MG63 (cell line): ENCODE measurements at regions not wholly inside any gene's neighbourhood (a gene's known extent, or its start where the extent isn't known, plus 50 kb on each side); places are given as distances from the start of the nearest gene placed in this dataset.
"Not testable (repeated sequence)": the region's sequence is repeated elsewhere in the genome, so short reads cannot be mapped to it uniquely, and the experiment has no call there.

ENCODE experiments used
- DNase-seq: peaks from one replicate; pipeline ENCODE4 v3.0.0-alpha.2; 2020
- H3K27me3 ChIP-seq: fragments of 250-450 bp; sonication (Bioruptor Pico); 2 replicates; pipeline ENCODE4 v1.5.1; 2020; ENCODE audit warnings: mild to moderate bottlenecking, moderate library complexity
- H3K36me3 ChIP-seq: fragments of 250-450 bp; sonication (Bioruptor Pico); 2 replicates; pipeline ENCODE4 v1.5.1; 2020; ENCODE audit warnings: mild to moderate bottlenecking, moderate library complexity
- H3K4me3 ChIP-seq: fragments of 250-450 bp; sonication (Bioruptor Pico); 2 replicates; pipeline ENCODE4 v1.5.1; 2020; ENCODE audit warnings: mild to moderate bottlenecking, moderate library complexity
- H3K9me3 ChIP-seq: fragments of 250-450 bp; sonication (Bioruptor Pico); 2 replicates; pipeline ENCODE4 v1.5.1; 2020; ENCODE audit warnings: mild to moderate bottlenecking, moderate library complexity

DNA sequence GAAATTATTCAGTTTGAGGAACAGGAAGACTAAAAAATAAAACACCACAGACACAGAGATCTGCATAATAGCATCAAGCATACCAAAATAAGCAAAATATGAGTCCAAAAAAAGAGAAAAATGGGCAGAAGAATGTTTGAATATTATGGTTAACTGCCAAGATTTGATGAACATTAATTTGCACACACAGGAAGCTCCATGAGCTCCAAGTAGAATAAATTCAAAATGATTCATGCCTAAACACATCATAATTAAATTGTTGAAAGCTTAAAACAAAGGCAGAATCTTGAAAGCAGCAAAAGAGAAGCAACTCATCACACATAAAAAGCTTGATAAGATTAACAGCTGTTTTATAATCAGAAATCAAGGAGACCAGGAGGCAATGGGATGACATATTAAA, 156.6 kb upstream of the ARSJ start:
- no peaks in the 10 kb centered on the region for H3K27me3 ChIP-seq
- no peaks in the 10 kb centered on the region for H3K36me3 ChIP-seq
- no peak for DNase-seq
- no peak overlapping the region for H3K4me3 ChIP-seq
- H3K9me3 ChIP-seq, result no peaks in the 10 kb centered on the region

DNA sequence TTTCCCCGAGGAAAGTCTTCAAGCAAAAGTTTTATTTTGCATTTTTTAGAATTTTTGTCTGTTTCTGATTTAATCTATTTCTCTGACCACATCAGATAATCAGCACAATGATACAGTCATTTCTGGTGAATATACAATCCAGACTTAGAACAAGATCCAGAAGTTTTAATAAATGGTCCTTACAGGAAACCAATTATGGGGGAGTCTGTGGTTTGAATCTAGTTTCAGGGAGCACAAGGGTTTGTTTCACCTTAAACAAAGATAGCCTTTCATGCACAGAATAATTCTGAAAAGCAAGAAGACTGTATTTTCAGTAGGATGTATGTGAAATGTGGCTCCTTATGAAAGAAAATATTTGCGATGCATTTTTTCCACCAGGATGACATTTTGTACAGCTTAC, 158.5 kb upstream of the ARSJ start:
- H3K4me3 ChIP-seq, result no peak overlapping the region
- H3K36me3 ChIP-seq, result no peaks in the 10 kb centered on the region
- no peaks in the 10 kb centered on the region for H3K27me3 ChIP-seq
- DNase-seq, result no peak
- H3K9me3 ChIP-seq, result no peaks in the 10 kb centered on the region

DNA sequence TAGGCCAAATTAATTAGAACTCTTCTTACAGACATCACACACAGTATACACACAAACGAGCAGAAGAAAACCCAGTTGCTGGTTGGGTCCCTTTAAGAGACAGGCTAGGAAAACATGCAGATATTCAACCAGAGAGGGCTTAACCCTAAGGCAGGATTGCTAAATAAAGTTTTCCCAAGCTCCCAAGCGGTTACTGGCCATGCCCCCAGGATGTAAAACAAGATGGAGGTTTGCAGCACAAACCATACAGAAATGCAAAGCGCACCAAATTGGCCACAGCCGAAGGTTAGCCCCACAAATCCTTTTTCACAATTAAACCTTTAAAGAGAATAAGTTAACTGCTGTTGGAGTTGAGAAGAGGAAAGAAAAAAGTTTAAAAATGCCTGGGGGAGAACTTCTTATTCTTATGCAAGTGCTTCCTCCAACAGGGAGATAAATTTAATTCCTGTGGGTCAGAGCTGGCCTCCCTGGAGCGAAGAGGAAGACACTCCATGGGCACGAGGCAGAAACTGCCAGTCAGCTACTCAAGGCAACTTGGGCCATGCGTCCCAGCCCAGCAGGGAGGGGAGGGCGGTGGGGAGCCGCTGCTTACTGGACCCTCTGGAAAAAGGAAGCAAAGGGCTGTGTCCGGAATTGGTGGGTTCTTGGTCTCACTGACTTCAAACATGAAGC, 167.6 kb upstream of the ARSJ start:
- Histone ChIP-seq H3K9me3 (no peaks in the 10 kb centered on the region), H3K27me3 (no peaks in the 10 kb centered on the region), H3K4me3 (no peak overlapping the region), H3K36me3 (no peaks in the 10 kb centered on the region)
- DNase-seq, result no peak

DNA sequence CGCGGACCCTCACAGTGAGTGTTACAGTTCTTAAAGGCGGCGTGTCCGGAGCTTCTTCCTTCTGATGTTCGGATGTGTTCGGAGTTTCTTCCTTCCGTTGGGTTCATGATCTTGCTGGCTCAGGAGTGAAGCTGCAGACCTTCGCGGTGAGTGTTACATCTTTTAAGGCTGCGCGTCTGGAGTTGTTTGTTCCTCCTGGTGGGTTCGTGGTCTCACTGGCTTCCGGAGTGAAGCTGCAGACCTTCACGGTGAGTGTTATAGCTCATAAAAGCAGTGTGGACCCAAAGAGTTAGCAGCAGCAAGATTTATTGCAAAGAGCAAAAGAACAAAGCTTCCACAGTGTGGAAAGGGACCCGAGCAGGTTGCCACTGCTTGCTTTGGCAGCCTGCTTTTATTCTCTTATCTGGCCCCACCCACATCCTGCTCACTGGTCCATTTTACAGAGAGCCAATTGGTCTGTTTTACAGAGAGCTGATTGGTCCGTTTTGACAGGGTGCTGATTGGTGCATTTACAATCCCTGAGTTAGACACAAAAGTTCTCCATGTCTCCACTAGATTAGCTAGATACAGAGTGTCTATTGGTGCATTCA, 168.3 kb upstream of the ARSJ start:
- not testable (repeated sequence) for H3K9me3 ChIP-seq, H3K27me3 ChIP-seq, DNase-seq, H3K36me3 ChIP-seq, H3K4me3 ChIP-seq

DNA sequence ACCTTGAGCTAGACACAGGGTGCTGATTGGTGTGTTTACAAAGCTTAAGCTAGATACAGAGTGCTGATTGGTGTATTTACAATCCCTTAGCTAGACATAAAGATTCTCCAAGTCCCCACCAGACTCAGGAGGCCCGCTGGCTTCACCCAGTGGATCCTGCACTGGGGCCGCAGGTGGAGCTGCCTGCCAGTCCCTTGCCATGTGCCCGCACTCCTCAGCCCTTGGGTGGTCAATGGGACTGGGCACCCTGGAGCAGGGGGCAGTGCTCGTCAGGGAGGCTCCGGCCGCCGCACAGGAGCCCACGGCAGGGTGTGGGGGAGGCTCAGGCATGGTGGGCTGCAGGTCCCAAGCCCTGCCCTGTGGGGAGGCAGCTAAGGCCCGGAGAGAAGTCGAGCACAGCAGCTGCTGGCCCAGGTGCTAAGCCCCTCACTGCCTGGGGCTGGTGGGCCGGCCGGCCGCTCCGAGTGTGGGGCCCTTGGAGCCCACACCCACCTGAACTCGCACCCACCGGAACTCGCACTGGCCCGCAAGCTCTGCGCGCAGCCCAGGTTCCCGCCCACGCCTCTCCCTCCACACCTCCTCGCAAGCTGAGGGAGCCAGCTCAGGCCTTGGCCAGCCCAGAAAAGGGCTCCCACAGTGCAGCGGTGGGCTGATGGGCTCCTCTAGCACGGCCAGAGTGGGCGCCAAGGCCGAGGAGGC, 169.1 kb upstream of the ARSJ start:
- H3K27me3 ChIP-seq, H3K9me3 ChIP-seq, H3K4me3 ChIP-seq, DNase-seq, H3K36me3 ChIP-seq: not testable (repeated sequence)

DNA sequence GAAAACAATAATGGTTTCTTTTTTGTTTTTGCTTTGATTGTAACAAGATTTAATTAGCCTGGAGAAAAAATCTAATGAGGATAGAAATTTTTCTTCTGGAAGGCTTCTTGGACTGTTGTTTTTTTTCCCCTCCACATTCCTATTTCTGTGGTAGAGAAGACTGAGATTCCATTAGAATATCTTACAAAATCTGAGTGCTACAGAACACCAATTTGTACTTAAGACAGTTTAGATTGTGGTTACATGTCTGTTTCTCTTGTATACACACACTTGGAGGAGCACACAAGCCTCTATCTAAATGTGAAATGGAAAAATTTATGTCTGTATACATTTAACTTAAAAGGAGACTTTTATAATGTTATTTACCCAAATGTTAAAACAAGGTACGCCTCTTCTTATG, 176.9 kb upstream of the ARSJ start:
- H3K4me3 ChIP-seq, result no peak overlapping the region
- H3K36me3 ChIP-seq, result no peaks in the 10 kb centered on the region
- no peak for DNase-seq
- no peaks in the 10 kb centered on the region for H3K27me3 ChIP-seq
- H3K9me3 ChIP-seq, result no peaks in the 10 kb centered on the region

DNA sequence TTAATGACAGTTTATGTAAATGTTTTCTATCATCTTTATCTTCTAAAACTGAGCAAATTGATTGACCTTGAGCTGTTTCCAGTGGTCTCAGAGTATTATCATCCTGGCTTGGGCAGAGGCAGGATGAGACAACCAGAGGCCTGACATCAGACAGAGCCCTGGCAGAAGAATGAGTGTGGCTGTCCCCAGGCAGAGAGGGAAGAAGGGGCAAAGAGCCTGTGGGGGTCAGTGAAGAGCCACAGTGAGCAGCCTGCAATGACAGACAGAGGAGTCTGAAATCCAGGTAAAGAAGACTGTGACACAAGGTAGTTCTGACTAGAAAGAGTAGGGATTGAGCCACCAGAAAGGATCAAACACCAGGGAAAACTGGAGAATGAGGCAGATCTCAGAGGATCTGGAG, 182.4 kb upstream of the ARSJ start:
- no peaks in the 10 kb centered on the region for H3K9me3 ChIP-seq
- no peaks in the 10 kb centered on the region for H3K27me3 ChIP-seq
- H3K4me3 ChIP-seq, result no peak overlapping the region
- no peaks in the 10 kb centered on the region for H3K36me3 ChIP-seq
- DNase-seq, result no peak

DNA sequence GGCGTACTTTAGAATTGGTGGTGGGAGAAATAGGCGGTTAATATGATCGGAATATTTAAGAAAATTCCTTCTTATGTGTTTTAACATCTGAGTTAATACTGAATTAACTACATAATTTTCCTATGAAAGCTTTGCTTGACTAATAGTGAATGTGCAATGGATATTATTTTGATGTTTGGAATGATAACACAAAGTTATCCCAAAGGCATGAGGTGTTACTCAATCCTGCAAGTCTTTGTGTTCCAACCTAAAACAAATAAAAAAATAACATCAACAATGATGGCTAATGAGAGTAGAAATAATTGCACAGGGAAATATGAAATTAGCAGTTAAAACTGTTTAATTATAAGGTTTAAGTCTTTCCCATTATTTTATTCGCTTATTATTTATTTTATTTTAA, 183.6 kb upstream of the ARSJ start:
- DNase-seq, result no peak
- Histone ChIP-seq H3K27me3 (no peaks in the 10 kb centered on the region), H3K36me3 (no peaks in the 10 kb centered on the region), H3K4me3 (no peak overlapping the region), H3K9me3 (no peaks in the 10 kb centered on the region)

DNA sequence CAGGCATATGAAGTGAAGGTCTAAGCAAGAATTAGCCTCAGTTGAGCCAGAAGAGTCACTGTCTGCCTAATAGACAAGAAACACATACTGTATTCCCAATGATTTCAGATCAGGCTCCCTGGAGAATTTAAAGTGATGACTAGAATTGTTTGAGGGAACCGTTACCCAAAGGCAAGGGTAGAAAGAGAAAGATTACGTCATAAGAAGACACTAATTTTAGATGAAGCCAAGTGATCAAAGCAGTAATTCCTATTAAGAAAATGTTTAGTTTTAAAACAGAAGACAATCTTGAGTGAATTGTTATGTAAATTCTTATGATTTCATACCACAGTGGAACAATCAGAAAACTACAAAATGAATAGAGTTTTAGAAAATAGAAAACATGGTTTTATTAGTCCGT, 194.5 kb upstream of the ARSJ start:
- no peaks in the 10 kb centered on the region for H3K9me3 ChIP-seq
- no peaks in the 10 kb centered on the region for H3K27me3 ChIP-seq
- no peaks in the 10 kb centered on the region for H3K36me3 ChIP-seq
- no peak for DNase-seq
- H3K4me3 ChIP-seq, result no peak overlapping the region

DNA sequence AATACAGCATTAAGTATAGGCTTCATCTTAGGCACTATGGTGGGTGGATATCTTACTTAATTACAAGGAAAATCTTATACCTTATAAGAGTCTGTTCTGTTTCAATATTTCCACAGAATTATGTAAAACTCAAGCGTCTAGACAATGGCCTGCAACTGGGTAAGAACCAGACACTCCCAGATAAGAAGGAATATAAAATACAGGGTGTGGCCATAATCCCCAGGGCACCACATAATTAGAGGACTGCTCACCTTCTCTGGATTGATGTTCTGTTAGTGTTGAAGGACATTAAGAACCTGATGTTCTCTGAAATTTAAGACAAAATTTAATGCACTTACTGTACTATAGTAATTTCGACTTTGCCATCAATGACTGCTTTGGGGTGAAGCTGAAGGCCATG, 198.2 kb upstream of the ARSJ start:
- H3K36me3 ChIP-seq, result no peaks in the 10 kb centered on the region
- no peak for DNase-seq
- H3K27me3 ChIP-seq, result no peaks in the 10 kb centered on the region
- H3K4me3 ChIP-seq, result no peak overlapping the region
- H3K9me3 ChIP-seq, result peaks cover 2% of the 10 kb centered on the region; the same call in 1 of the 2 replicates

DNA sequence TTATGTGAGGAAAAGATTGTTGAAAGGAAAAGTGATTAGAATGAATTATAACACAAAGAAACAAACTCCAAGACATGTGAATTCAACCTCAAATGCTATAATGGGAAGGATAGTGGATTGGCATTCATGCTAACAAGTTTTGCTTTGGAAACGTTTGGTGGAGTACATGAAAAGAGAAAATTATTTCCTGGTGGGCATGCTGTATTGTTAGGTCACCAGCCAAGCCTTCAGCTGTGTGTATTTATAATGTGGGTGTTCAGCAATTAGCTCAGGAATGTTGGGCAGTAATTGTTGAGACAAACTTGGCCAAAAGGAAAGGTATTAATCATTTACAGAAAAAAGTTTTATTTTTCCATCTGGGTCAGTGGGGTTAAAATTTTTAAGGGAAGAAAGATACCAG, 198.9 kb upstream of the ARSJ start:
- H3K27me3 ChIP-seq, result no peaks in the 10 kb centered on the region
- H3K36me3 ChIP-seq, result no peaks in the 10 kb centered on the region
- no peak for DNase-seq
- peaks cover 2% of the 10 kb centered on the region; the same call in 1 of the 2 replicates for H3K9me3 ChIP-seq
- H3K4me3 ChIP-seq, result no peak overlapping the region

DNA sequence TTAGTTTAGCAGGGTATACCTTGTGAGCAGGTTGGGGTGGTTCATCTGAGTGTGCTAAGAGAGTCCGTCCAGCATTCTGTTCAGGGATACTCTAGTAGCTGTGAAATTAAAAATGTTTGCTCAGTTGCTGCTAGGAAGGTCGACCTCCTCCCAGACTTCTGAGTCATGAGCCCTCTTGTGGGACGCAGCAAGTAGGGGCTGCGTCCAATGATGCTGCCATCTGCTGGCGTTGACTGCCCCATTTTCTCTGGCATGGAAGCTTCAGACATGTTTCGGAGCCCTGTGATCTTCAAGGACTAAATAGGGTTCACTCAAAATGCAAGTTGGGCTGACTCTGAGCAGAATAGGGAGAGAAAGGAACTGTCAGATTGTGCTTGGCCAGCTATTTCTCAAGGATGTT, 201.0 kb upstream of the ARSJ start:
- DNase-seq, result peak; percentile 32
- Histone ChIP-seq H3K27me3 (no peaks in the 10 kb centered on the region), H3K4me3 (no peak overlapping the region), H3K9me3 (peaks cover 2% of the 10 kb centered on the region; the same call in 1 of the 2 replicates), H3K36me3 (no peaks in the 10 kb centered on the region)

DNA sequence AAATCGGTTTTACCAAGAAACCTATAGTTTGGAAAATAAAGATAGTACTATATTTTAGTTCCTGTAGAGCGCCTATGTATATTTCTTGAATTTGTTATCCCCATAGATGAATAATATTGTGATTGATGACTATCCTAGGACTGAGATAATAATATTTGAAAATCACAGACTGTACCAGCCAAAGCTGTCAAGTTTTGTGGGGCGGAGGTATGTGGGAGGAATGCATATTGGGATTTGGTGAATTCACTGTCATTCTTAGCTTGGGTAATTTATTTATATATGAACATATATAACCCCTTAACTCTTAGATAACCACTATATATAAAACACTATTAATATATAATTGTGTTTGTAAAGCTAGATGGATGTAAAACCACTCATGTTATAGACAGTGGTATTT, 205.5 kb upstream of the ARSJ start:
- H3K27me3 ChIP-seq, result no peaks in the 10 kb centered on the region
- H3K4me3 ChIP-seq, result no peak overlapping the region
- H3K9me3 ChIP-seq, result peaks cover 2% of the 10 kb centered on the region; the same call in 1 of the 2 replicates
- H3K36me3 ChIP-seq, result no peaks in the 10 kb centered on the region
- DNase-seq, result no peak

DNA sequence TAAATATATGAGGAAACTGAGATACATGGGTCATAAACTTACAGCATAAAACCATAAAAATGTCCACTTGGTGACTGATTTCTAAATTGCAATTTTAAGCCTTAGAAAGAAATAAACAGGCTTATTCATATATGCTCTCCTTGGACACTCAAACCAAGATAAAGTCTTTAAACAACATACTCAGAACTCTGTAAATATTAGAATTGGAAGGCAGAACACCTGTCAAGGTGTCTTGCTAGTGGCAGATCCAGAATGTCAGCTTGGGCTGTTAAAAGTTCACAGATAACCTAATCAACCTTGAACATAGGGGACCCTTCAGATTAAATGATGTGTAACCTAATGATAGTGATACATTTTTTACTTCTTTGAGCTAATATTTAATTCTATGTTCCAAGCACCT, 208.1 kb upstream of the ARSJ start:
- Histone ChIP-seq H3K27me3 (no peaks in the 10 kb centered on the region), H3K4me3 (no peak overlapping the region), H3K36me3 (no peaks in the 10 kb centered on the region), H3K9me3 (no peaks in the 10 kb centered on the region)
- DNase-seq, result no peak

DNA sequence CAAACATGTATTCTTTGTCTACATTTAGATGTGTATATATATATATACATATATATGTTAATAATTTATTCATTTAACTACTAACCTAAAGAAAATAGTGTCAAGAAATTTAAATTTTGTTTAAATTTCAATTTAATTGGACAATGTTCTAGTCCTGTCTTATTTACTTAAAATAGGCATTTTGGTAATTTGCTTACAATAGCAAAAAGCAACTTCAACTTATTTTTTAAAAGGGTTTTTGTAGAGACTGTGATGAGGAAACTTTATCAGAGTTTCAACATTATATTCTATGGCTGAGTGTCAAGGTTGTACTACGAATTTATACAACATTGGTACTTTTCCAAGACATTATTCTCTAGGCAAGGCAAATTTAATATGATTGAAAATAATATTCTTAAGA, 212.0 kb upstream of the ARSJ start:
- Histone ChIP-seq H3K9me3 (no peaks in the 10 kb centered on the region), H3K4me3 (no peak overlapping the region), H3K36me3 (no peaks in the 10 kb centered on the region), H3K27me3 (no peaks in the 10 kb centered on the region)
- no peak for DNase-seq

DNA sequence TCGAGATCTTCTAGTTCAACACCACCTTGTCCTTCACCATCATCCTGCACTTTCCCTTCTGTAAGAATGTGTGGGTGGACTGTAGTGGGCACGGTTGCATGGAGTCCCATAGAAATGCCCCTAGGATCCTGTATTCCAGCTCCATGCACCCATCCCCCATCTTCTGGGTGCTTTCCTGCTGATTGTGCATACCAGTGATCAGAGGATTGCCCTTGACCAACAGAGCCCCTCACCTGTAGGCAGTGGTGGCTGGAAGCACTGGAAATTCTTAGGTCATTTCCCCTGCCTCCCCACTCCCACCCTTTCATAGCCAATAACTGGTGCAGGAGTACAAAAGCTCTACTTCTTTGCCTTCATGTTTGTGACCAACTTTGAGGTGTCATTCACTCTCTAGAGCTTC, 213.4 kb upstream of the ARSJ start:
- DNase-seq, result no peak
- Histone ChIP-seq H3K9me3 (no peaks in the 10 kb centered on the region), H3K36me3 (no peaks in the 10 kb centered on the region), H3K27me3 (no peaks in the 10 kb centered on the region), H3K4me3 (no peak overlapping the region)

DNA sequence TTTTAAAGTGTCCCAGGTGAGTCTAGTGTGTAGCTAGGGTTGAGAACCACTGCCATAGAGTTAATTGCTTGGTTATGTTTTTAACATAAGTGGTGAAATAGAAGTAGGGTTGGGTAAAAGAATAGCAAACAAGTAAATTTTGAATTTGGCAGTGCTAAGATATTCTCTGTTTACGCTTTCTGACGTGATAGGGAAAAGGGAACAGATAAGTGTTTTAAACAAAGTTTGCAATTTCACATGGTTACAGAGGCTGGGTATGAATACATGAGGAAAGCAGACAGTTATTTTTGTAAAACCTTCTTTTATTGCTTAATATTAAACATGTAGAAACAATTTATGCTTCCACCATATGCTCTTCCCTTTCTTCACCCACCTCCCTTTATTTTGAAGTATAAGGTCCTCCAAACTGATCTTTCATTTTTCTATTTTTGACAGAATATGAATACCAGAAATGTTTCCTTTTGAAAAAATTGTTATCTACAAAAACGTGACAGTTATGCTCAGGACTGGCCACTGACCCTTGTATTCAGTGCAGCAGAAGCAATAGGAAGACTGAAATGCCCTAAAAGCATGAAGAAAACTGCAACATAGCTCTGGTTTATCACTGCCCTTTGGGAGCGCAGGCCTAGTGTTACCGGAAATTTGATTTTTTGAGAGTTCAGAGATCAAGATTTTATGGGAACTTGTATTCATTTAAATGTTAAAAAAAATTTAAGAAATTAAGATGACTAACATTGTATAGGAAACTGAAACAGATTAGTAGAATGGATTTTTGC, 214.4 kb upstream of the ARSJ start:
- Histone ChIP-seq H3K36me3 (no peaks in the 10 kb centered on the region), H3K27me3 (no peaks in the 10 kb centered on the region)
- no peak for DNase-seq

More for the DNA sequence above, 214.4 kb upstream of the ARSJ start:
- no peak overlapping the region for H3K4me3 ChIP-seq
- H3K9me3 ChIP-seq, result no peaks in the 10 kb centered on the region
